Bronchial epithelial cell (primary cell): ENCODE measurements at regions not wholly inside any gene's neighbourhood (a gene's known extent, or its start where the extent isn't known, plus 50 kb on each side); places are given as distances from the start of the nearest gene placed in this dataset.
A peak's percentile ranks its signal among the peaks of the same experiment; 100 is the strongest.
"Not testable (repeated sequence)": the region's sequence is repeated elsewhere in the genome, so short reads cannot be mapped to it uniquely, and the experiment has no call there.

ENCODE experiments used
- DNase-seq: peaks from one replicate; pipeline ENCODE4 v3.0.0-alpha.2; 2010; ENCODE audit warnings: low read depth
- FAIRE-seq: peaks from 2 replicates; lab custom pipeline; 2011; peaks lifted over from hg19 to GRCh38; lab: Jason Lieb, UNC
- H3K27me3 ChIP-seq: 2 replicates; pipeline ENCODE4 v1.5.1; 2011; ENCODE audit warnings: low read length; ENCODE audit not compliant: control insufficient read depth, insufficient read depth
- H3K36me3 ChIP-seq: 2 replicates; pipeline ENCODE4 v1.5.1; 2011; ENCODE audit warnings: low read length; ENCODE audit not compliant: control insufficient read depth, insufficient read depth
- H3K4me3 ChIP-seq: 2 replicates; pipeline ENCODE4 v1.5.1; 2011; ENCODE audit warnings: mild to moderate bottlenecking, low read depth, low read length, control low read depth
- CTCF ChIP-seq: IDR thresholded peaks from 2 replicates; pipeline ENCODE4 v1.5.1; 2011; ENCODE audit warnings: mild to moderate bottlenecking, moderate library complexity, low read length, control low read depth, inconsistent platforms; ENCODE audit not compliant: insufficient read depth, severe bottlenecking

GRCh38 chr5:18461766-18462165 lies 827.5 kb downstream of the TAF11L14 start:
- FAIRE-seq, result no peak
- Histone ChIP-seq H3K4me3 (no peak overlapping the region), H3K36me3 (no peaks in the 10 kb centered on the region), H3K27me3 (no peaks in the 10 kb centered on the region)
- TF ChIP-seq CTCF, result no peak
- no peak for DNase-seq

- no peak overlapping the region for H3K4me3 ChIP-seq
- peak; percentile 60 for DNase-seq
Observed at GRCh38 chr5:18465833-18466681, 831.8 kb downstream of the TAF11L14 start.

GRCh38 chr5:18466731-18467130 lies 832.5 kb downstream of the TAF11L14 start:
- no peak for FAIRE-seq
- no peak for TF ChIP-seq CTCF
- no peak overlapping the region for H3K4me3 ChIP-seq
- H3K27me3 ChIP-seq, result no peaks in the 10 kb centered on the region
- peak; percentile 23 for DNase-seq
- no peaks in the 10 kb centered on the region for H3K36me3 ChIP-seq

More at GRCh38 chr5:18465833-18466681, 831.8 kb downstream of the TAF11L14 start:
- Histone ChIP-seq H3K36me3 (no peaks in the 10 kb centered on the region), H3K27me3 (no peaks in the 10 kb centered on the region)
- FAIRE-seq, result no peak
- TF ChIP-seq CTCF, result peak; percentile 69

GRCh38 chr5:18471791-18472190 lies 837.5 kb downstream of the TAF11L14 start:
- FAIRE-seq, H3K36me3 ChIP-seq, H3K27me3 ChIP-seq, DNase-seq, H3K4me3 ChIP-seq: not testable (repeated sequence)

- DNase-seq (peak; percentile 79), FAIRE-seq (no peak)
- H3K4me3 ChIP-seq, result no peak overlapping the region
- no peak for TF ChIP-seq CTCF
- H3K27me3 ChIP-seq, result no peaks in the 10 kb centered on the region
- H3K36me3 ChIP-seq, result no peaks in the 10 kb centered on the region
Observed at GRCh38 chr5:18483451-18483850, 849.2 kb downstream of the TAF11L14 start.

GRCh38 chr5:18487928-18488480 lies 853.7 kb downstream of the TAF11L14 start:
- no peak for TF ChIP-seq CTCF
- no peak for FAIRE-seq
- peak; percentile 27 for DNase-seq
- Histone ChIP-seq H3K4me3 (no peak overlapping the region), H3K36me3 (no peaks in the 10 kb centered on the region), H3K27me3 (no peaks in the 10 kb centered on the region)
